ENCODE measurements at regions not wholly inside any gene's neighbourhood (a gene's known extent, or its start where the extent isn't known, plus 50 kb on each side); places are given as distances from the start of the nearest gene placed in this dataset.

DNA sequence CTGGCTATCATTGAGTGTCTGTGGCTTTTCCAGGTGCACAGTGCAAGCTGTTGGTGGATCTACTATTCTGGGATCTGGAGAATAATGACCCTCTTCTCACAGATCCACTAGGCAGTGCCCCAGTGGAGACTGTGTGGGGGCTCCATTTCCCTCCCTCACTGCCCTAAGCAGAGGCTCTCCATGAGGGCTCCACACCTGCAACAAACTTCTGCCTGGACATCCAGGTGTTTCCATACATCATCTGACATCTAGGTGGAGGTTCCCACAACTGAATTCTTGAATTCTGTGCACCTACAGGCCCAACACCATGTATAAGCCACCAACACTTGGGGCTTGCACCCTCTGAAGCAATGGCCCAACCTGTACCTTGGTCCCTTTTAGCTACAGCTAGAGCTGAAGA, 775.4 kb upstream of the CDH2 start:
- no peak overlapping the region for H2AK5ac ChIP-seq (ENCODE audit: insufficient read length, low read length)
- Mint-ChIP-seq H3K4me3 (no peak overlapping the region), H3K4me1 (no peaks in the 10 kb centered on the region), H3K27ac (no peak overlapping the region), H3K9me3 (peaks cover 24 to 40% of the 10 kb centered on the region in 2 experiments), H3K36me3 (ENCODE audit: insufficient read depth in 1 of 3, low read depth in 3 of 3) (peaks cover 7 to 27% (median 14%) of the 10 kb centered on the region in 3 experiments; a peak in 6 of 7 replicates), H3K27me3 (ENCODE audit: low read depth) (no peaks in the 10 kb centered on the region)
- H3K4me2 ChIP-seq (ENCODE audit: insufficient read depth, insufficient read length, low read length), result no peak overlapping the region
- no peak overlapping the region for H4K91ac ChIP-seq (ENCODE audit: insufficient read length, low read depth, low read length)
- H2BK15ac ChIP-seq (ENCODE audit: low read depth, low read length), result no peak overlapping the region
- no peak overlapping the region for H3K56ac ChIP-seq (ENCODE audit: insufficient read length, low read depth, low read length)
- no peak overlapping the region for H3K27ac ChIP-seq (ENCODE audit: insufficient read length, low read depth, low read length)
- no peak overlapping the region for H2BK5ac ChIP-seq (ENCODE audit: insufficient read length, low read length)
- H3K18ac ChIP-seq (ENCODE audit: insufficient read length, low read depth, low read length), result no peak overlapping the region
- H4K5ac ChIP-seq (ENCODE audit: insufficient read length, low read depth, low read length), result no peak overlapping the region
- H3K14ac ChIP-seq (ENCODE audit: insufficient read depth, low read length), result no peak overlapping the region
- H3K23ac ChIP-seq (ENCODE audit: insufficient read length, low read depth, low read length), result no peak overlapping the region
- H3K27me3 ChIP-seq (ENCODE audit: insufficient read depth, low read length), result no peaks in the 10 kb centered on the region
- H3K9me3 ChIP-seq (ENCODE audit: control insufficient read depth, low read depth, low read length), result peaks cover 9% of the 10 kb centered on the region
- H2BK12ac ChIP-seq (ENCODE audit: insufficient read length, low read depth, low read length), result no peak overlapping the region
- no peak overlapping the region for H2AFZ ChIP-seq (ENCODE audit: low read length)
- H3K9ac ChIP-seq (ENCODE audit: extremely low read depth, insufficient read length, low read length), result no peak overlapping the region
- DNase-seq, result no peak
- TF ChIP-seq CTCF (conservative IDR thresholded peaks at IDR 0.05), result no peak
- H2BK20ac ChIP-seq (ENCODE audit: low read depth, low read length, poor library complexity, severe bottlenecking), result no peak overlapping the region
- H2BK120ac ChIP-seq (ENCODE audit: low read depth, low read length, poor library complexity, severe bottlenecking), result no peak overlapping the region
- H3K23me2 ChIP-seq (ENCODE audit: insufficient read length, low read depth, low read length, poor library complexity, severe bottlenecking), result no peaks in the 10 kb centered on the region
- no peak overlapping the region for H4K8ac ChIP-seq (replicated peaks; ENCODE audit: insufficient read length, low read depth, low read length)
- H3K4me1 ChIP-seq (ENCODE audit: insufficient read depth, low read length), result no peaks in the 10 kb centered on the region
- no peak overlapping the region for H3K4ac ChIP-seq (ENCODE audit: low read depth, low read length)
- no peaks in the 10 kb centered on the region for H3K79me1 ChIP-seq (ENCODE audit: insufficient read depth, low read depth, low read length, poor library complexity, severe bottlenecking)
- H3K79me2 ChIP-seq (ENCODE audit: insufficient read depth, low read length), result no peaks in the 10 kb centered on the region
- H4K20me1 ChIP-seq (ENCODE audit: control insufficient read depth, insufficient read depth, insufficient read length), result no peaks in the 10 kb centered on the region
- H3T11ph ChIP-seq (ENCODE audit: low read length), result no peak overlapping the region
